HG03432 (cell line): ENCODE measurements at regions not wholly inside any gene's neighbourhood (a gene's known extent, or its start where the extent isn't known, plus 50 kb on each side); places are given as distances from the start of the nearest gene placed in this dataset.
"Not testable (repeated sequence)": the region's sequence is repeated elsewhere in the genome, so short reads cannot be mapped to it uniquely, and the experiment has no call there.

ENCODE experiments used
- ATAC-seq: cut with Tn5 transposase; IDR thresholded peaks from one replicate; pipeline ENCODE4 v1.9.1; 2021; ENCODE audit warnings: mild to moderate bottlenecking, moderate library complexity; ENCODE audit not compliant: unreplicated experiment

DNA sequence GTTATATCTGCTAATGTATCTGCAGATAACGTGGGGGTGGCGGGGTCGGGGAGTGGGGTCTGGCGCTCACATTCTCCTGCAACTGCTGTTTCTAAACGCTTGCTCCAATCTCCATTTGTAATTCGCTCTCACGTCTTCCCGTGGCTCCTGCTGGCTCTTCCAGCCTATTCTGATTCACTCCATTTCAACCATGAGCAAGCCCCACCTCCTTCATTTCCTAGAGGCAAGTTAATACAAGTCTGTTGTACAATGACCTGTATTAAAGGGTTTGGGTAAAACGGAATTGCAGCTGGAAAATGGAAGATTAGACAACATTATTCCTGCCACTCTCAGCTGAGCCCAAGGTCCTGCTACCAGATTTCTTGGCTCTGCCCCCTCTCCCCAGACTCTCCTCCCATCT is 132.3 kb downstream of the CSNK2A3 start:
- no peak for ATAC-seq

DNA sequence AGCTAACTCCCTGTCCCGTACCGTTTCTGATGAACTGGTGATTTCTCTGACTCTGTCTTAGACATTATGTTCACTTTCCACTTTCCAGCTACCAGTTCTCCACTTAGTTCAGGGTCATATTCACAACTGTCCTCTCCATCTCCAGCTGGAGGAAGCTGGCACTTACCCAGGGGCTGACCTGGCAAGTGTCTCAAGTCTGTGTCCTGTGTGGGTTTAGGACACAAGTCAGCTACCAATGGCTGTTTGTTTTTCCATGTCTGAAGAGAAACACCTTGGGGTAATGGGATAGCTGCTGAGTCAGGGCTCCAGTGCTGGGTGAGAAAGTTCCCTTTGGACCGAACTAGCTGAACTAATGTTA is 134.4 kb downstream of the CSNK2A3 start:
- ATAC-seq, result no peak

DNA sequence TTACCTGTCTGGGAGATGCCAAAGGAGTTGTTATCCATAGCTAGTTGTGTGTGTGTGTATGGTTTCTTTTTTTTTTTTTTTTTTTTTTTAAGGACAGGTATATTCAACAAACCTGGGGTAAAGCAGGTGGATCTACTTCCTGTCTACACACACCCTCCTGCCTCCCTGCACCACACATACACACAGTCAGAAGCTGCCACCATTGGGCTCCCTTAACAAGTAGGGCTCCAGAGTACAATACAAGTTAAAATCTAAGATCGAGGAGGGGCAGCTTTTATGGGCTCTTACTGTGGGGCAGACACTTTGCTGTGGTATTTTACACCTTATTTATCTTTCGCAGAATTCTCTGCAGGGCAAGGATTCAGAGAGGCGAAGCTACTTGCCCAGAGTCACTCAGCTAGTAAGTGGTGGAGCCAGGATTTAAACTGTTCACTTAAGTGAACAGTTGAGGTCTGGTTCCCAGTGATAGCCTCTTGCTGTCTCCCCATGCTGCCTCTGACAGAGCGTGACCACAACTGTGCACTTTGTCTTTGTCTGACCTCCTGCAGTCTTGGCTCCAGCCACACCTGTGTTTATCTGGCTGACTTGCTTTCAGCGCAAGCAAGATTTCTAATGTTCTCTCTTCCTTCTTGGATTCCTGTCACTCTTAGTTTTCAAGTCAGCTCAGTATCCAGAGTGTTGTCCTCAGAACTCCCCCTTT is 135.0 kb downstream of the CSNK2A3 start:
- ATAC-seq, result no peak

DNA sequence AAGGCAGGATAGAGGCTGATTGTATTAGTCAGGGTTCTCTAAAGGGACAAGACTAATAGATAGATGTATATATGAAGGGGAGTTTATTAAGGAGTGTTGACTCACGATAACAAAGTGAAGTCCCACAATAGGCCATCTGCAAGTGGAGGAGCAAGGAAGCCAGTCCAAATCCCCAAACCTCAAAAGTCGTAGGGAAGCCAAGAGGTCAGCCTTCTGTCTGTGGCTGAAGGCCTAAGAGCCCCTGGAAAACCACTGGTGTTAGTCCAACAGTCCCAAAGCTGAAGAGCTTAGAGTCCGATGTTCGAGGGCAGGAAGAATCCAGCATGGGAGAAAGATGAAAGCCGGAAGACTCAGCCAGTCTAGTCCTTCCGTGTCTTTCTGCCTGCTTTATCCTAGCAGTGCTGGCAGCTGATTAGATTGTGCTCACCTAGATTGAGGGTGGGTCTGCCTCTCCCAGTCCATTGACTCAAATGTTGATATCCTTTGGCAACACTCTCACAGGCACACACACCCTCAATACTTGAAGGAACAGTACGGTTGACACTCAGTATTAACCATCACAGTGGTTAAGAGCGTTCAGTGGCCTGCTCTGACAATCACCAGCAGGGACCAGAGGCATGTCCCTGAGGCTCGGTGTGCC is 135.6 kb downstream of the CSNK2A3 start:
- ATAC-seq, result no peak

DNA sequence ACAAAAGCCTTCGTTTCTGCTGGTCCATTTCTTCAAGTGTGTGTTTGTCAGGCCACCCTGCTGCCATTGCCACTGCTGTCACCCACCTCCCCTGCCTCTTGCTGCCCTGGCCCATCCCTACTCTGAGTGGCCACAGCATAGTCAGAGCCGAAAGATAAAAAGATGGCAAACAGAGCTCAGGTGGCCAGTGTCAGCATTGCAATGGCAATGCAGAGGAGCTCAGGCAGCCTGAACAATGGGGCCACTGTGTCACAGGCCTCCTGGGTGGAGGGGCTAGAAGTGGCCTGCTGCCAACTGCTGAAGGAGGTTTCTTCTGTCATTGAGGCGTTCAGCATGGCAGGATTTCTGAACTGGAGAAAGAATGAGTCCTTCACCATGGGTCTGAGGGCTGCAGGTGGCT is 137.1 kb downstream of the CSNK2A3 start:
- ATAC-seq, result no peak

DNA sequence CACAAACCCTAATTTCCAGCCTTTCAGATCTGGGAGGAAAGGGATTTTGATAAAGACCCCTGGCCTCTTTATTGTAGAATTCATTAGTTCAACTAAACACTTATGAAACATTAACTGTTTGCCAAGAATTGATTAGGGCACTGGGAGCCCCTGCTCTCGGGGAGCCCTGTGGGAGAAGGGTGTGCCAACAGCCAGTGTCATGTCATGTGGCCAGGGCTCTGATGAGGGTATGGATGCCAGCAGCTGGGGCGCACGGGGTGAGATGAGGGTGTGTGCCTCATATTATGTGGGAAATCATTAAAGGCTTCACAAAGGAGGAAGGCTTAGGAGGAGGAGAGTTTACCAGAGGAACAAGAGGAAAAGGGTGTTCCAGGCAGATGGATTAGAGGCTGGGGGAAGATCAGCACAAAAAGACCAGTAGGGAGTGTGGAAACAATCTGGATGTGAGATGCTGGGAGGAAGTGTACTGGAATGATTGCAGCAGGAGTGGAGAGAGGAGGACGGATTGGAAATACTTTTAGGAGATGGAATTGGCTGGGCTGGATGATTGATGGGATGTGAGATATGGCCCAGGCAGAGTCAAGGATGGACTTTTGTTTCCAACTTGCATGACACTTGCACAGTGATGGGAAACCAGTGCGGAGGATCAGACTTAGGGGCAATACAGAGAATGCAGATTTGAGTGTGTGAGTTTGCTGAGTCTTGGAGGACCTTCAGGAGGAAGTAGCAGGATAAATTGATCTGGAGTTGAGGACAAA is 137.8 kb downstream of the CSNK2A3 start:
- ATAC-seq, result no peak

DNA sequence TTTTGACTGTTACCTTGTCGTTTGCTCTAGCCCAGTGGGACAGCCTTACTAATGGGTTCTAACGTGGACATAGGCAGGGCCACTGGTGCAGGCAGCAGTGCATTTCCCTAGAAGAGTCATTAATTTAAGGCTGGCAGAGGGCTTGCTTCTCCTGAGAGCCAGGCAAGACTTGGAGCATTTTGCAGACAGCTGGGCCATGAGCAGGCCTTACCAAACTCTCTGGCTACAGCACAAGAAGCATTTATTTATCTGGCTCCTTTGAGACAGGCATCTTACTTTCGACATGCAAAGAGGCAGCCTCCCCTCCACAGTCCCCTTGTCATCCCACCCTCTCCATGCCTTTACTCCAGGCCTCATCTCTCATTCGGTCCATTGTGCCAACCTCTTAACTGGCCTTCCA is 139.9 kb downstream of the CSNK2A3 start:
- no peak for ATAC-seq

DNA sequence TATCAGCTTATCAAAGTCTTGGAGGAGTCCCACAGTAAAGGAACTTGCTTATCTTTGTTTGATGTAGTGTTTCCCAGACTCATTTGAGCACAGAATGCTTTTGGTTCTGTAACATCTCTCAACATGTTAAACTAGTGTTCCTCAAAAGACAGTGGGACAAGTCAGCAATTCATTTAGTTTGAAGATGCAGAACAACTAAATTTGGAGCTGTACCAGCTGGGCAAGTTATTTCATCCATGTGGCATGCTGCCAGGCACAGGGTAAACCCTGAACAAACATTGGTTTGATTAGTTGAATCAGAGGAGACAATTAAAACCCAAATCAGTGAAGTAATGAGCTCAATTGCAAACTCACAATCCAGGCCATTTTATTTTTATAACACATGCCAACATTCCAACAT is 141.2 kb downstream of the CSNK2A3 start:
- no peak for ATAC-seq

DNA sequence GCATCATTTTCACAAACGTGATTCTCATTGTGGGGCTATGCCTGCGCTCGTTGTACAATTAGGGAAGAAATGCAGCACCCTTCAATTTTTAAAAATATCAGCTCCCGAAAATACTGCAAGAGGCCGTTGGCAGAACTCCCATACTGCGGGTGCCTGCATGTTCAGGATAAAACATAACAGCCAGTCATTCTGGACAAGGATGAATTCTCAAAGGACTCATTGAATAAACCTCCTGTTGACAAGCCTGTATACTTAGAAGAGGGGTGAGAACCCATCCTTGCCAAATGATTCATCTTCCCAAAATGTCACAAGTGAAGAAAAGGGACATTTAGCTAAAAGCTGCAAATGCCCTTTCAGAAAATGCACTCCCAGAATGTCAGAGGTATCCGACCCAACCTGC is 141.9 kb downstream of the CSNK2A3 start:
- no peak for ATAC-seq

DNA sequence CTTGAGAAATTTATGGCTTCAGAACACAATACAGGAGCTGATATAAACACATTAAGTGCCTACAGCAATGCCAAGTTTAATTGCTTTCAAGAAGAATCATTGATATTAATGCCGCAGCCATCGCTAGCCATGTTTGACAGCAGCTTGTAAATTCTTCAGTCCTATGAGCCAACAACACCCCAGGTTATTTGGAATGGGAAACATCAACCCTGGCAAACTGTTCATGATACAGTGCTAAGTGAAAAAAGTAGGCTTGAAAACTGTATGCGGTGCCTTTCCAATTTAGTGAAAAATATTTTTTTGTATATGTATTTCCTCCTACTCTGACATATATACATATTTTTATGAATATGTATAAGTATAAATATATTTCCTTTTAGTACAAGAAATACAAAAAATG is 142.6 kb downstream of the CSNK2A3 start:
- no peak for ATAC-seq

DNA sequence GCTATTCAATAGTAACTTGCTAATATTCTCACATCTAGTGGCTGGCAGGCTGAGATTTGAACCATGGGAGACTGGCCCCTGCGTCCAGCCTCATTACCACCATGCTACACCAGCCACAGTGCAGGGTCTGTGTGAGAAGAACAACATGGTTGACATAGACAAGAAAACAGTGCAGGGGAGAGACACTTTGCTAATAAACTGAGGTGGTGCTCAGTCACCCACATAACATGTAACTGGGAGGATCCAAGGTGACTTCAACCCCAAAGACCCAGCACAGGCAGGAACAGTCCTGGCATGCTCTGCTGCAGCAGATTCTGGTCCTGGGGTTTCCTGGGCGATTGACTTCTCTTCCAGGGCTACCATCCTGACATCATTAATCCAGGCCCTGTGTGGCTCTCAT is 143.1 kb downstream of the CSNK2A3 start:
- ATAC-seq, result no peak

DNA sequence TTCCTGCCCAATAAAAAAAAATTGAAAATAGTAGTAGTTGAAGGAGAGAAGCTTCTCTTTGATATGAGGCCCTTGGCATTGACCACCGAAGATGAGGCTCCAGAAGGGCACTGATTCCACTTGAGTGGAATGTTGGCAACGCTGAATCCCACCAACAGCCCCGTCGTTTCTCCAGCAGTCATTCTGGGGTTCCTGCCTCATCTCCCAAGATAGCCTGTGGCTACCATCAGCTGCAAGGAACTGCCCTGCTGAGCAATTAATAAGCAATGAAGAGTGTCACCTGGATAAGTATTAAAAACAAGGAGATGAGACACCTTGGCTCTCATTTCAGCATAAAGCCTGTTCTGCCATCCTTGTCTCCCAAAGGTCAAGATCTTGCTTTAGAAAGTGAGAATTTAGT is 144.1 kb downstream of the CSNK2A3 start:
- ATAC-seq, result no peak

DNA sequence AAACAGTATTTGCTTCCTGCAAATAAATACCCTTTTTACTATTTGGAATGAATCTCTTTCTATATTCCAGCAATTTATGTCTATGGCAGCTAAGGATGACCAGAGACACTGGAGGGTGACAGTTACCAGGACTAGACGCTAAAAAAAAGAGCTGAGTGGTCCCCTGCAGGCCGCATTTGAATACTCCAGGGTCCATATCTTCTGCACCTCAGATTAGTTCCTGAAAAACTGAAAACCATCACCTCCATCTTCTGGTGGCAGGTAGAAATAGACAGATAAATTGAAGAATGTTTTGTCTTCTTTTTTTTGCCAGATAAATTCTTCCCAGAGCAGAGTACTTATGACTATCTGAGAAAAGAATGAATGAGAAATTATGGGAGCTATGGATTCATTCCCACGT is 145.6 kb downstream of the CSNK2A3 start:
- no peak for ATAC-seq

DNA sequence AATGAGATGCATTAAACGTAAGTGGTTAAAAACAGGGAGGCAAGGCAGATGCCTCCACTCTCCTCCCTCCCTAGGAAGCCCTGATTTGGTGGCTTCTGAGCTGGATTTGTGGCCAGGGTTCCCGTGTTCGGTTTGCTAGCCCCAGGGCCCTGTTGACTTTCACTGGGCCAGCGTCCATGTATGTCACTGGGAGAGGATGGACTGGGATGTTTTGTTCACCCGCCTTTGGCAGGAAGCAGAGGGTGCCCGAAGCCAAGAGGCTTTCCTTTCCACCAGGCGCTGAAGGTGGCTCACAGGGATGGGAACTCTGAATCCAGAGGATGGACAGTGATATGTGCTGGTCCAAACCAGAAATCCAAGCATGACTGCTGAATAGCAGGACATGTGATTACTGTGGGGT is 146.6 kb downstream of the CSNK2A3 start:
- ATAC-seq, result no peak

DNA sequence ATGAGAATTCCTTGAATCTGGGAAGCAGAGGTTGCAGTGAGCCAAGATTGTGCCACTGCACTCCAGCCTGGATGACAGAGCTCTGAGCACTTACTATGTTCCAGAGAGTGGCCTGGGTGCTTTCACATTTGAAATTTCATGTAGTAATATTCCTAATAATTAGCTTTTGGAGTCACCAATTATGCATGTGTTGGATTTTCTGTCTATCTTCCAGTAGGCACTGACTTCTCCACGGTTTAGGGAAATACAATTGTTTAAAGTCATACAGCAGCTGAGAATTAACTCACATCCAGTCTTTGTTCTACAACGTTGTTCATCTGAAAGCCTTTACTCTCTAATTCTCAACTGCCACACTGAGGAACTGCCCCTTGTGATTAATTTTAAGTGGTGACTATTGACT is 150.2 kb downstream of the CSNK2A3 start:
- ATAC-seq, result no peak

DNA sequence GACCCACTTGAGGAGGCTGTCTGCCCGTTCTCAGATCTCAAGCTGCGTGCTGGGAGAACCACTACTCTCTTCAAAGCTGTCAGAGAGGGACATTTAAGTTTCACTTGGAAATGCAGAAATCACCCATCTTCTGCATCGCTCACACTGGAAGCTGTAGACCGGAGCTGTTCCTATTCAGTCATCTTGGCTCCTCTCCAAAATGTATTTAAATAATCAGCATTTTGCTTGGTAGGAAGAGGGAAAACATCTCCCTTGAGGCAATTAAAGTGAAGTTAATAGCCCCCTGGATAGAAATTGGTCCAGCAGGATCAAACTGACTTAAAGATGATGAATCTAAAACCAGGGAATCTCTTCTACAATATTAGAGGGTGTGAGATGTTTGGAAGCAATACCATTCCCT is 151.7 kb downstream of the CSNK2A3 start:
- not testable (repeated sequence) for ATAC-seq

DNA sequence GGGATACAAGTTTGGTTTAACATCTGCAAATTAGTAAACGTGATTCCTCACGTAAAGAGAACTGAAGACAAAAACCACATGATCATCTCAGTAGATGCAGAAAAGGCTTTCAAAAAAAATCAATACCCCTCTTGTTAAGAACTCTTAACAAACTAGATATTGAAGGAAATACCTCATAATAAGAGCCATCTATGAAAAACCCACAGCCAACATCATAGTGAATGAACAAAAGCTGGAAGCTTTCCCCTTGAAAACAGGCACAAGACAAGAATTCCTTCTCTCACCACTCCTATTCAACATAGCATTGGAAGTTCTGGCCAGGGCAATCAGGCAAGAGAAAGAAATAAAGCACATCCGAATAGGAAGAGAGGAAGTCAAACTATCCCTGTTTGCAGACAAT is 160.5 kb downstream of the CSNK2A3 start:
- no peak for ATAC-seq

DNA sequence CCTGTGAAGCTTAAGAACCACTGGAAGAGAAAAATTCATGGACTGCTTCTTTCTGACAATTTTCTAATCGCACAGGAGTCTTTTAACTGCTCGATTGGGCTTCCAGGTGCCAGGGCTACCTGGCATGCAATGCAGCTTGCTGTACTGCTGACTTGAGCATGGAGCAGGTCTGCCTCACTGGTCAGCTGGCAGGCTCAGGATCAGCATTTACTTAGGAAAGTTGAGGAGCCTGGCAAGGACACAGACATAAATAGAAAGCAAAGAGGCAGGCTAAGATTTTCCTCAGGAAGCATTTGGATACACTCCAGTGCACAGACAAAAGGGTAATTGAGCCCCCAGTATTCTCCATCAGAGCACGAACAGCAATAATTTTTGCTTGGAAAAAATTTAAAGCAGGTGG is 163.5 kb downstream of the CSNK2A3 start:
- ATAC-seq, result no peak

DNA sequence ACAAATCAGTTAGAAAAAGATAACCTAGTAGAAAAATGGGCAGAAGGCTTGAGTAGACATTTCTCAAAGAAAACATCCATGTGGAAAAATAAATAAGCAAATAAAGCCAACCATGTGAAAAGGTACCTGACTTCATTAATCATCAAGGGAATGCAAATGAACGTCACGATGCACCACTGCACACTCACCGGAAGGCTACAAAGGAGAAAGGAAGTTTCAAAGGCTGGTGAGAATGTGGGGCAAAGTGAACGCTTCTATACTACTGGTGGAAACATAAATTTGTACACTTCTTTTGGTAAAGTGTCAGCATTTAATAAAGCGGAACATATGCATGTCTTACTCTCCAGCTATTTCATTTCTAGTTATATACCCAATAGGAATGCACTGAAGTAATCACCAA is 166.8 kb downstream of the CSNK2A3 start:
- ATAC-seq, result no peak

DNA sequence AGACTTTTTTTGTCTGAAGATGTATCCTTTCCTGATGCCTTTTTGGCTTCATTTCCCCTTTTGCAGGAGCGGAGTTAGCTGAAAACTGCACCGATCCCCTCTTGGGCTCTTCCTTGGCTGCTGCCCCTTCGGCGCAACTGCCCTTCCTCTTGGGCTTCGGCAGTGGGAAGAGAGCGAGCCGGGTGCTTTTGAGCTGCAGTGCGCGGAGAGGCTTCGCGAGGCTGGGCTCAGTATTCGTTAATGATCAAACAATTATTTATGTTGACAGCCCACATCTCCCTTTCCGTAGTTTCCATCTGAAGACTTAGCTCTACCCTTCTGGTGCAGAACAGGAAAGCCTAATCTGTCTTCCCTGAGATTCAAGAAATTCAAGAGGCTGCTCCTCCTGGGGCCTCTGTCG is 170.8 kb downstream of the CSNK2A3 start:
- no peak for ATAC-seq

DNA sequence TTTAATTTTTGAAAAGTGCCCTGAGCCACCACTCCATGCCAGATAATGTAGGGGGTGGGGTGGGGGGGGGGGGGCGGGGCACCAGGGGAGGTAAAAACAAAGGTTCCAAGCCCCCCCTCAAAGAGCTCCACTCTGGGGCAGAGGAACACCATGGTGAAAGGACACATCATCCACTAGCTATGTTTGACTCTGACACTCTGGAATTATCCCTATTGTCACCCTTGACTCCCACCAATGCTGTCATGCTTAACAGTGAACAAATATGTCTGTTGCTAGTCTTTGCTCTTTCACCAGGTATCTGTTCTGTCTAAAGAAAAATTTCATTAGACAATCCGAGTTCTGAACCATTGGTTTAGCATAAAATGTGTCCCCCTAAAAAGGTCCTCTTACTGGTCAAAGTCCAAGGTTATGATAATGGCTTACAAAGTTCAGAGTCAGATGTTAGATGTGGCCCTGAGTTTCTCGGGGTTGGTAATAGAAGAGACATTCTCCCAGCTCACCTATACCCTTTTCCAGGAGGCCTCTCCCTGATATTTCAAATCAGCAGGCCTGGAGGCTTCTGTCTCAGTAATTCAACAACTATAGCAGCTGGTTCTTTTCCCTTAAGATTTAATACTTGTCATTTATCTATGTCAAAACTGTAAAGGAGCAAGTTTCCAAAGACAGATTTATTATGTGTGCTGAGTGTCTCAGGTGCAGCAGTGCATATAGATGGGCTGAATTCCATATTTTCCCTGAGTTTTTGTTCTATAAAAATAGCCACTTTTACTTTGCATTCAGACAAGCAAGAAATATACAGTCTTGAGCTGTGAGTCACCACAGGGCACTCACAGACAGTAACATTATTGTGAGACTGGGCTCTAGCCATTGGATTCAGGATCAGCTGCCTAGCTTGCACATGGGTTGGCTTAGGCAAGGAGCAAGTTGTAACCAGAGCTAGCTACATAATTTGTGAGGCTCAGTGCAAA is 174.1 kb downstream of the CSNK2A3 start:
- no peak for ATAC-seq
